ENCODE measurements at regions not wholly inside any gene's neighbourhood (a gene's known extent, or its start where the extent isn't known, plus 50 kb on each side); places are given as distances from the start of the nearest gene placed in this dataset.

GRCh38 chr3:28087591-28087990 lies 153.8 kb upstream of the CMC1 start:
- H3K4me3 ChIP-seq (replicated peaks in 1 of 2; ENCODE audit: low read depth in 2 of 2, low read length in 2 of 2) = no peak overlapping the region
- no peak for TF ChIP-seq CTCF (IDR thresholded peaks at IDR 0.05; ENCODE audit: low read depth, low read length)
- no peak for DNase-seq (ENCODE audit: low read depth in 2 of 2)

- TF ChIP-seq CTCF (IDR thresholded peaks at IDR 0.05; ENCODE audit: low read depth, low read length) = no peak
- H3K4me3 ChIP-seq (replicated peaks in 1 of 2; ENCODE audit: low read depth in 2 of 2, low read length in 2 of 2) = no peak overlapping the region
- no peak for DNase-seq (ENCODE audit: low read depth in 2 of 2)
Observed at GRCh38 chr3:28088811-28089526, 152.4 kb upstream of the CMC1 start.

GRCh38 chr3:28089527-28089897 lies 151.9 kb upstream of the CMC1 start:
- no peak for DNase-seq (ENCODE audit: low read depth in 2 of 2)
- H3K4me3 ChIP-seq (replicated peaks in 1 of 2; ENCODE audit: low read depth in 2 of 2, low read length in 2 of 2) = no peak overlapping the region
- no peak for TF ChIP-seq CTCF (IDR thresholded peaks at IDR 0.05; ENCODE audit: low read depth, low read length)

- no peak for TF ChIP-seq CTCF (IDR thresholded peaks at IDR 0.05; ENCODE audit: low read depth, low read length)
- no peak overlapping the region for H3K4me3 ChIP-seq (replicated peaks in 1 of 2; ENCODE audit: low read depth in 2 of 2, low read length in 2 of 2)
- no peak for DNase-seq (ENCODE audit: low read depth in 2 of 2)
Observed at GRCh38 chr3:28099296-28099695, 142.1 kb upstream of the CMC1 start.

GRCh38 chr3:28101705-28102104 lies 139.7 kb upstream of the CMC1 start:
- no peak for DNase-seq (ENCODE audit: low read depth in 2 of 2)
- no peak overlapping the region for H3K4me3 ChIP-seq (replicated peaks in 1 of 2; ENCODE audit: low read depth in 2 of 2, low read length in 2 of 2)
- TF ChIP-seq CTCF (IDR thresholded peaks at IDR 0.05; ENCODE audit: low read depth, low read length) = no peak

GRCh38 chr3:28103861-28104260 lies 137.6 kb upstream of the CMC1 start:
- no peak for TF ChIP-seq CTCF (IDR thresholded peaks at IDR 0.05; ENCODE audit: low read depth, low read length)
- H3K4me3 ChIP-seq (replicated peaks in 1 of 2; ENCODE audit: low read depth in 2 of 2, low read length in 2 of 2) = no peak overlapping the region
- DNase-seq (ENCODE audit: low read depth in 2 of 2) = no peak

Data from cardiac fibroblast (primary cell).